ENCODE measurements at regions not wholly inside any gene's neighbourhood (a gene's known extent, or its start where the extent isn't known, plus 50 kb on each side); places are given as distances from the start of the nearest gene placed in this dataset.

DNA sequence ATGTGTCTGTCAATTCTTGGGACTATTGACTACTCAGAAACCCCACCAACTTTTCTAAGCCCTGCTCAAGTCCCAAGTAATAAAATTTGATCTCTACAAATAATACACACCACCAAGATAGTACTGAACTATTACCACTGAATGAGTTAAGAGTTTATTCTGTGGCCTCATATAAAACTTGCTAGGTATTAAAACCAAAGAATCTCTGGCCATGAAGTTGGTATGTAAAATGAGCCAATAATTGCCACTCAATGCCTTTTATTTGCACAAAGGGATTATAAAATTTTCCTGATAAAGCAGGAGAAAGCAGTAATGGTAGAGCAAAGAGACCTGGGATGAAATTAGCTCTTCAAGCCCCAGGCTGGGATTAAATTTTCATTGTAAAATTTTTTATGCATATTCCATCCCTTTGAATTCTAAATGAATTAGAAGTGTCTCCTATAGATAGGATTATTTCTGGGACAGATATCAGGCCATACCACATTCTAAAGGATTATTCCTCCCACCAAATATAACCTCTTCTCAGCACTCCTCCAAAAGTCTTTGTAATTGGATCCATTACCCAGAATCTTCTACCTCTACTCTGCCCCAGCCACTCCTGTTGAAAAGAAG is 450.5 kb upstream of the ACVR2A start:
- Histone ChIP-seq H3K36me3 (ENCODE audit: control insufficient read depth, insufficient read depth, low read length) (no peaks in the 10 kb centered on the region), H3K9ac (no peak overlapping the region), H3K4me3 (ENCODE audit: low read depth, low read length) (no peak overlapping the region), H3K27ac (no peak overlapping the region), H3K4me1 (no peaks in the 10 kb centered on the region), H3K9me3 (ENCODE audit: control insufficient read depth, low read length) (no peaks in the 10 kb centered on the region), H3K4me2 (ENCODE audit: low read length) (no peak overlapping the region), H2AFZ (no peak overlapping the region), H3K79me2 (no peaks in the 10 kb centered on the region), H3K27me3 (ENCODE audit: control insufficient read depth, insufficient read depth, low read length) (no peaks in the 10 kb centered on the region)
- no peak for TF ChIP-seq CTCF (IDR thresholded peaks at IDR 0.05)

- Histone ChIP-seq H3K9me3 (ENCODE audit: control insufficient read depth, low read length) (no peaks in the 10 kb centered on the region), H2AFZ (no peak overlapping the region), H3K4me1 (no peaks in the 10 kb centered on the region), H3K9ac (no peak overlapping the region), H3K4me3 (ENCODE audit: low read depth, low read length) (no peak overlapping the region), H3K36me3 (ENCODE audit: control insufficient read depth, insufficient read depth, low read length) (no peaks in the 10 kb centered on the region), H3K4me2 (ENCODE audit: low read length) (no peak overlapping the region), H3K27ac (no peak overlapping the region), H3K79me2 (no peaks in the 10 kb centered on the region), H3K27me3 (ENCODE audit: control insufficient read depth, insufficient read depth, low read length) (no peaks in the 10 kb centered on the region)
- no peak for TF ChIP-seq CTCF (IDR thresholded peaks at IDR 0.05)
These were observed 452.6 kb upstream of the ACVR2A start for GRCh38 chr2:147392180-147392579.

- Histone ChIP-seq H3K79me2 (no peaks in the 10 kb centered on the region), H3K4me1 (no peaks in the 10 kb centered on the region), H3K9me3 (ENCODE audit: control insufficient read depth, low read length) (no peaks in the 10 kb centered on the region), H2AFZ (no peak overlapping the region), H3K4me3 (ENCODE audit: low read depth, low read length) (no peak overlapping the region), H3K27me3 (ENCODE audit: control insufficient read depth, insufficient read depth, low read length) (no peaks in the 10 kb centered on the region), H3K27ac (no peak overlapping the region), H3K9ac (no peak overlapping the region), H3K4me2 (ENCODE audit: low read length) (no peak overlapping the region), H3K36me3 (ENCODE audit: control insufficient read depth, insufficient read depth, low read length) (no peaks in the 10 kb centered on the region)
- no peak for TF ChIP-seq CTCF (IDR thresholded peaks at IDR 0.05)
These were observed 454.4 kb upstream of the ACVR2A start for GRCh38 chr2:147390475-147390874.

- Histone ChIP-seq H3K9ac (no peak overlapping the region), H3K4me1 (no peaks in the 10 kb centered on the region), H3K4me3 (ENCODE audit: low read depth, low read length) (no peak overlapping the region), H3K9me3 (ENCODE audit: control insufficient read depth, low read length) (no peaks in the 10 kb centered on the region), H3K27me3 (ENCODE audit: control insufficient read depth, insufficient read depth, low read length) (no peaks in the 10 kb centered on the region), H3K4me2 (ENCODE audit: low read length) (no peak overlapping the region), H3K79me2 (no peaks in the 10 kb centered on the region), H2AFZ (no peak overlapping the region), H3K27ac (no peak overlapping the region), H3K36me3 (ENCODE audit: control insufficient read depth, insufficient read depth, low read length) (no peaks in the 10 kb centered on the region)
- TF ChIP-seq CTCF (IDR thresholded peaks at IDR 0.05), result no peak
These were observed 455.6 kb upstream of the ACVR2A start for GRCh38 chr2:147389218-147389617.

GRCh38 chr2:147388217-147388616 is 456.6 kb upstream of the ACVR2A start:
- Histone ChIP-seq H3K79me2 (no peaks in the 10 kb centered on the region), H3K4me1 (no peaks in the 10 kb centered on the region), H3K4me3 (ENCODE audit: low read depth, low read length) (no peak overlapping the region), H3K4me2 (ENCODE audit: low read length) (no peak overlapping the region), H3K9ac (no peak overlapping the region), H3K9me3 (ENCODE audit: control insufficient read depth, low read length) (no peaks in the 10 kb centered on the region), H2AFZ (no peak overlapping the region), H3K27me3 (ENCODE audit: control insufficient read depth, insufficient read depth, low read length) (no peaks in the 10 kb centered on the region), H3K36me3 (ENCODE audit: control insufficient read depth, insufficient read depth, low read length) (no peaks in the 10 kb centered on the region), H3K27ac (no peak overlapping the region)
- no peak for TF ChIP-seq CTCF (IDR thresholded peaks at IDR 0.05)

Data from parathyroid adenoma (tissue), 2 donors.